K562 (cell line): ENCODE measurements at regions not wholly inside any gene's neighbourhood (a gene's known extent, or its start where the extent isn't known, plus 50 kb on each side); places are given as distances from the start of the nearest gene placed in this dataset.

Experiments
- ATAC-seq: fragments of 200-7000 bp; cut with Tn5 transposase; 3 replicates; pipeline ENCODE4 v1.9.1; 2020; ENCODE audit warnings: moderate library complexity
- BruUV-seq: library from RNA; stranded (reverse); fragments of 400-500 nt; replicated peaks from 2 replicates; lab custom pipeline; 2021; lab: Mats Ljungman, UMichigan
- CTCF ChIA-PET: fragments of 300-600 bp; formaldehyde crosslinking; extraction: SDS; loops from one replicate; lab custom pipeline; 2021; ENCODE audit warnings: low intra/inter-chr PET ratio; lab: Yijun Ruan, JAX
- POLR2A ChIA-PET: fragments of 300-600, 350-650 bp; sonication (Branson Sonifier 250); formaldehyde crosslinking; extraction: SDS; loops from one replicate; lab custom pipeline; 2021; ENCODE audit warnings: antibody characterized with exemption, inconsistent platforms; lab: Yijun Ruan, JAX
- DNase-seq, 4 experiments: peaks; one replicate each; pipeline versions ENCODE4 v3.0.0 to v3.0.0-alpha.2; 2011 to 2018; ENCODE audit warnings: low spot score in 3 of 4, mixed read lengths in 3 of 4; ENCODE audit errors: extremely low read depth in 1 of 4
- FAIRE-seq: peaks from 2 replicates; lab custom pipeline; 2011; peaks lifted over from hg19 to GRCh38; lab: Jason Lieb, UNC
- H2AFZ ChIP-seq: 2 replicates; pipeline ENCODE4 v1.6.0; 2011; ENCODE audit warnings: low read depth, low read length, control low read depth, inconsistent platforms
- H3K27ac ChIP-seq: fragments of 200-600 bp; 3 replicates; pipeline ENCODE4 v1.8.0; 2011; ENCODE audit warnings: low read depth, mild to moderate bottlenecking, control low read depth, inconsistent platforms, low read length, moderate library complexity, mixed read lengths; ENCODE audit errors: extremely low read depth
- H3K27me3 ChIP-seq, 2 experiments: fragments of 300-600 bp in 1 of 2; 2 replicates in 1 of 2; 3 replicates in 1 of 2; pipeline versions ENCODE4 v1.6.0 to v1.8.0; 2011; ENCODE audit warnings: inconsistent platforms in 2 of 2, low read length in 2 of 2, mild to moderate bottlenecking in 1 of 2, mixed read lengths in 1 of 2, moderate library complexity in 1 of 2; ENCODE audit not compliant: control insufficient read depth in 2 of 2, insufficient read depth in 2 of 2
- H3K36me3 ChIP-seq: fragments of 300-600 bp; 3 replicates; pipeline ENCODE4 v1.8.0; 2011; ENCODE audit warnings: mild to moderate bottlenecking, low read length, inconsistent platforms; ENCODE audit not compliant: control insufficient read depth, insufficient read depth
- H3K4me1 ChIP-seq, 2 experiments: fragments of 200-600 bp in 1 of 2; replicated peaks in 1 of 2; 2 replicates in 1 of 2; 3 replicates in 1 of 2; pipeline versions ENCODE4 v1.5.1 to v1.8.0; 2011; ENCODE audit warnings: inconsistent platforms in 2 of 2, low read length in 2 of 2, mild to moderate bottlenecking in 1 of 2, mixed read lengths in 1 of 2, moderate library complexity in 1 of 2; ENCODE audit not compliant: control insufficient read depth in 2 of 2, insufficient read depth in 2 of 2
- H3K4me2 ChIP-seq: 2 replicates; pipeline ENCODE4 v1.6.1; 2011; ENCODE audit warnings: low read length, control low read depth, inconsistent platforms, mixed read lengths; ENCODE audit not compliant: insufficient read depth
- H3K4me3 ChIP-seq: fragments of 200-600 bp; sonication (generic), shearing (Covaris generic); 2 replicates; pipeline ENCODE4 v1.5.1; 2016; ENCODE audit warnings: control low read depth, inconsistent platforms
- H3K79me2 ChIP-seq: fragments of 200-600 bp; 3 replicates; pipeline ENCODE4 v1.8.0; 2011; ENCODE audit warnings: low read length, inconsistent platforms; ENCODE audit not compliant: control insufficient read depth, insufficient read depth
- H3K9ac ChIP-seq, 2 experiments: 2 replicates each; pipeline versions ENCODE4 v1.6.0 to v1.6.1; 2011; ENCODE audit warnings: low read depth in 2 of 2, low read length in 2 of 2, control low read depth in 1 of 2, inconsistent platforms in 1 of 2, mild to moderate bottlenecking in 1 of 2, mixed read lengths in 1 of 2; ENCODE audit not compliant: insufficient read depth in 1 of 2
- H3K9me1 ChIP-seq: one replicate; pipeline ENCODE4 v1.6.0; 2011; ENCODE audit warnings: inconsistent platforms, mild to moderate bottlenecking, low read length, moderate library complexity; ENCODE audit not compliant: control insufficient read depth, insufficient read depth
- H3K9me3 ChIP-seq: replicated peaks from 2 replicates; pipeline ENCODE4 v1.5.1; 2011; ENCODE audit warnings: low read depth, low read length, inconsistent platforms; ENCODE audit not compliant: control insufficient read depth, insufficient read depth
- H4K20me1 ChIP-seq: replicated peaks from 2 replicates; pipeline ENCODE4 v1.6.1; 2011; ENCODE audit warnings: low read length, inconsistent platforms, mixed read lengths; ENCODE audit not compliant: control insufficient read depth, insufficient read depth
- ATF1 ChIP-seq, 2 experiments: fragments of 450-650 bp in 1 of 2; IDR thresholded peaks; 2 replicates each; pipeline ENCODE4 v1.6.1; 2016; ENCODE audit warnings: missing compliant biosample characterization in 1 of 2, missing genetic modification characterization in 1 of 2
- BHLHE40 ChIP-seq: IDR thresholded peaks from 2 replicates; pipeline ENCODE4 v1.6.1; 2011; ENCODE audit warnings: low read length, improper control_type of control experiment
- EZH2 ChIP-seq: IDR thresholded peaks from 2 replicates; pipeline ENCODE4 v1.6.1; 2012; ENCODE audit warnings: low read depth, mild to moderate bottlenecking, inconsistent platforms, low read length, borderline replicate concordance
- IRF2 ChIP-seq: sonication (generic); formaldehyde crosslinking; IDR thresholded peaks from 2 replicates; pipeline ENCODE4 v1.8.1; 2022; ENCODE audit warnings: mild to moderate bottlenecking, missing genetic modification reagents
- MYBL2 ChIP-seq, 2 experiments: fragments of 450-650 bp in 1 of 2; sonication (generic) in 1 of 2; formaldehyde crosslinking in 1 of 2; IDR thresholded peaks; 2 replicates each; pipeline versions ENCODE4 v1.6.1 to v1.8.1; 2017 to 2022; ENCODE audit warnings: borderline replicate concordance in 1 of 2, inconsistent platforms in 1 of 2, low read depth in 1 of 2, mild to moderate bottlenecking in 1 of 2, missing genetic modification reagents in 1 of 2, moderate library complexity in 1 of 2
- POLR2H ChIP-seq: IDR thresholded peaks from 2 replicates; pipeline ENCODE4 v1.6.1; 2016; ENCODE audit warnings: missing genetic modification characterization, low read depth, mild to moderate bottlenecking, control low read depth, missing compliant biosample characterization, moderate library complexity
- SP1 ChIP-seq: sonication (generic); formaldehyde crosslinking; IDR thresholded peaks from 2 replicates; pipeline ENCODE4 v1.8.1; 2022; ENCODE audit warnings: mild to moderate bottlenecking, missing genetic modification reagents
- XRCC5 ChIP-seq: fragments of 200-400 bp; formaldehyde crosslinking; IDR thresholded peaks from 2 replicates; pipeline ENCODE4 v1.6.1; 2017; ENCODE audit warnings: low read depth, mild to moderate bottlenecking, low read length
- ZNF592 ChIP-seq: fragments of 450-650 bp; IDR thresholded peaks from 2 replicates; pipeline ENCODE4 v1.6.1; 2017; ENCODE audit warnings: antibody characterized with exemption, mild to moderate bottlenecking
- ZNF707 ChIP-seq: fragments of 250-450 bp; sonication (Bioruptor Pico); conservative IDR thresholded peaks from 2 replicates; pipeline ENCODE4 v1.8.0; 2022; ENCODE audit warnings: inconsistent platforms, mild to moderate bottlenecking, moderate library complexity
- in situ Hi-C: fragments of 300-500 bp; cut with MboI; formaldehyde crosslinking; loops from 4 replicates; pipeline ENCODE4 v1.15.0; 2018; ENCODE audit warnings: inconsistent platforms, mixed read lengths
- intact Hi-C: fragments of 100-400 bp; cut with micrococcal nuclease; formaldehyde crosslinking; loops from 2 replicates; pipeline ENCODE4 v1.14.2; 2022
- TF ChIP-seq, protein P1 (sequence below): IDR thresholded peaks from 2 replicates; pipeline ENCODE4 v1.6.1; 2011; ENCODE audit not compliant: insufficient read length; ENCODE audit errors: extremely low read depth

DNA sequence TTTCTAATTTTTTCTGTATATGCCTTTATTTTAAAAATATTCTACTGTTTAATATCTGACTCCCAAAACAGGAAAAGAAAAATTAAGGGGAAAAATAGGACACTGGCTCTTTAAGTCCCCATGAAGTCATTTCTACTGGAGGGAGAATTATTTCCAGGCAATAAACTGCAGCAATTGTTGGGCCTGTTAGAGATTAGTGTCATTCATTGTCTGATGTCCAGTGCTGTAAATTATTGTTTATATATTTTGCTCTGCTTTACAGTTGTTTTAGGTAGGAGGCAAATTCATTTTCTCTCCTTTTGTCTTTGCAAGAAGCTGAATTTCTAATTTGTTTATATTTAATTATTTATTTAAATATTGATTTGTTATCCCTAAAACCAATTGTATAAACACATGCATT, 906.0 kb upstream of the CDH10 start:
- H3K27me3 ChIP-seq, result no peaks in the 10 kb centered on the region
- no peak for ATAC-seq
- POLR2A ChIA-PET, result no interaction called here
- H3K4me3 ChIP-seq, result no peak overlapping the region
- no TSS peak for BruUV-seq
- FAIRE-seq, result no peak
- no peak for DNase-seq
- intact Hi-C loops (no loop called here), in situ Hi-C loops (no loop called here)
- no peak overlapping the region for H3K4me2 ChIP-seq
- H3K9me3 ChIP-seq, result no peaks in the 10 kb centered on the region; the same call in 1 of the 2 replicates
- H3K9me1 ChIP-seq, result no peaks in the 10 kb centered on the region
- no peak overlapping the region for H3K9ac ChIP-seq
- no peak overlapping the region for H3K27ac ChIP-seq
- no peaks in the 10 kb centered on the region for H3K36me3 ChIP-seq
- no peaks in the 10 kb centered on the region for H4K20me1 ChIP-seq
- no peak overlapping the region for H2AFZ ChIP-seq
- CTCF ChIA-PET, result no interaction called here
- no peaks in the 10 kb centered on the region for H3K79me2 ChIP-seq
- no peaks in the 10 kb centered on the region for H3K4me1 ChIP-seq
- TF ChIP-seq ZNF707 (CRISPR knock-in tag) (no peak), POLR2H (tag) (no peak), IRF2 (CRISPR knock-in tag) (no peak), ZNF592 (no peak), MYBL2 (IDR thresholded peaks at IDR 0.05; ENCODE audit: low read depth) (no peak), MYBL2 (CRISPR knock-in tag; IDR thresholded peaks at IDR 0.05; ENCODE audit: borderline replicate concordance) (no peak), BHLHE40 (no peak), SP1 (CRISPR knock-in tag) (no peak), ATF1 (CRISPR knock-in tag; IDR thresholded peaks at IDR 0.05) (no peak), ATF1 (tag; IDR thresholded peaks at IDR 0.05) (no peak), XRCC5 (no peak), EZH2 (no peak)
- TF ChIP-seq, protein P1, sequence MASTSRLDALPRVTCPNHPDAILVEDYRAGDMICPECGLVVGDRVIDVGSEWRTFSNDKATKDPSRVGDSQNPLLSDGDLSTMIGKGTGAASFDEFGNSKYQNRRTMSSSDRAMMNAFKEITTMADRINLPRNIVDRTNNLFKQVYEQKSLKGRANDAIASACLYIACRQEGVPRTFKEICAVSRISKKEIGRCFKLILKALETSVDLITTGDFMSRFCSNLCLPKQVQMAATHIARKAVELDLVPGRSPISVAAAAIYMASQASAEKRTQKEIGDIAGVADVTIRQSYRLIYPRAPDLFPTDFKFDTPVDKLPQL, result no peak
